GM21528 (cell line): ENCODE measurements at regions not wholly inside any gene's neighbourhood (a gene's known extent, or its start where the extent isn't known, plus 50 kb on each side); places are given as distances from the start of the nearest gene placed in this dataset.
A peak's percentile ranks its signal among the peaks of the same experiment; 100 is the strongest.
"Not testable (repeated sequence)": the region's sequence is repeated elsewhere in the genome, so short reads cannot be mapped to it uniquely, and the experiment has no call there.

ENCODE experiments used
- ATAC-seq: cut with Tn5 transposase; IDR thresholded peaks from one replicate; pipeline ENCODE4 v1.9.1; 2021; ENCODE audit warnings: mild to moderate bottlenecking, moderate library complexity; ENCODE audit not compliant: unreplicated experiment, low FRiP score

GRCh38 chr17:26881195-26881594, 412.7 kb upstream of the WSB1 start:
- ATAC-seq, result not testable (repeated sequence)

- peak; percentile 46 for ATAC-seq
These were observed 411.7 kb upstream of the WSB1 start for GRCh38 chr17:26882097-26882761.

- not testable (repeated sequence) for ATAC-seq
These were observed 409.8 kb upstream of the WSB1 start for GRCh38 chr17:26883878-26884740.

GRCh38 chr17:26884741-26885059, 409.2 kb upstream of the WSB1 start:
- not testable (repeated sequence) for ATAC-seq

- ATAC-seq, result not testable (repeated sequence)
These were observed 408.5 kb upstream of the WSB1 start for GRCh38 chr17:26885244-26885970.
